HG03520 (cell line): ENCODE measurements at regions not wholly inside any gene's neighbourhood (a gene's known extent, or its start where the extent isn't known, plus 50 kb on each side); places are given as distances from the start of the nearest gene placed in this dataset.
"Not testable (repeated sequence)": the region's sequence is repeated elsewhere in the genome, so short reads cannot be mapped to it uniquely, and the experiment has no call there.

ENCODE experiments used
- ATAC-seq: cut with Tn5 transposase; IDR thresholded peaks from one replicate; pipeline ENCODE4 v1.9.1; 2021; ENCODE audit warnings: mild to moderate bottlenecking, moderate library complexity; ENCODE audit not compliant: unreplicated experiment

- ATAC-seq: no peak
Observed at GRCh38 chr13:21910546-21910945, 239.7 kb downstream of the FGF9 start.

- ATAC-seq: no peak
Observed at GRCh38 chr13:21911646-21912298, 240.9 kb downstream of the FGF9 start.

GRCh38 chr13:21913010-21913409 lies 242.1 kb downstream of the FGF9 start:
- no peak for ATAC-seq

GRCh38 chr13:21917086-21918015 lies 246.5 kb downstream of the FGF9 start:
- no peak for ATAC-seq

GRCh38 chr13:21920802-21921201 lies 249.9 kb downstream of the FGF9 start:
- not testable (repeated sequence) for ATAC-seq

GRCh38 chr13:21924958-21925357 lies 254.1 kb downstream of the FGF9 start:
- ATAC-seq: no peak

GRCh38 chr13:21925720-21926119 lies 254.8 kb downstream of the FGF9 start:
- no peak for ATAC-seq

GRCh38 chr13:21929400-21929799 lies 258.5 kb downstream of the FGF9 start:
- ATAC-seq: no peak

GRCh38 chr13:21930536-21930935 lies 259.7 kb downstream of the FGF9 start:
- ATAC-seq: no peak

- ATAC-seq: no peak
Observed at GRCh38 chr13:21932578-21932977, 261.7 kb downstream of the FGF9 start.

GRCh38 chr13:21932996-21933395 lies 262.1 kb downstream of the FGF9 start:
- no peak for ATAC-seq

- no peak for ATAC-seq
Observed at GRCh38 chr13:21934284-21934683, 263.4 kb downstream of the FGF9 start.

GRCh38 chr13:21936674-21937073 lies 265.8 kb downstream of the FGF9 start:
- no peak for ATAC-seq

GRCh38 chr13:21938168-21938567 lies 267.3 kb downstream of the FGF9 start:
- ATAC-seq: no peak

GRCh38 chr13:21938636-21939035 lies 267.8 kb downstream of the FGF9 start:
- no peak for ATAC-seq

- ATAC-seq: no peak
Observed at GRCh38 chr13:21942061-21942460, 271.2 kb downstream of the FGF9 start.

- ATAC-seq: no peak
Observed at GRCh38 chr13:21944610-21945009, 273.7 kb downstream of the FGF9 start.

GRCh38 chr13:21945195-21945594 lies 274.3 kb downstream of the FGF9 start:
- no peak for ATAC-seq

- ATAC-seq: no peak
Observed at GRCh38 chr13:21946964-21947363, 276.1 kb downstream of the FGF9 start.

GRCh38 chr13:21948769-21949474 lies 278.0 kb downstream of the FGF9 start:
- no peak for ATAC-seq

- ATAC-seq: no peak
Observed at GRCh38 chr13:21949818-21950429, 279.1 kb downstream of the FGF9 start.
